HG02610 (cell line): ENCODE measurements at regions not wholly inside any gene's neighbourhood (a gene's known extent, or its start where the extent isn't known, plus 50 kb on each side); places are given as distances from the start of the nearest gene placed in this dataset.

Experiments
- ATAC-seq: cut with Tn5 transposase; IDR thresholded peaks from one replicate; pipeline ENCODE4 v1.9.1; 2021; ENCODE audit warnings: mild to moderate bottlenecking, moderate library complexity; ENCODE audit not compliant: unreplicated experiment

- ATAC-seq = no peak
Observed at GRCh38 chr10:105989995-105990394, 1174.5 kb downstream of the SORCS1 start.

- ATAC-seq = no peak
Observed at GRCh38 chr10:105988848-105989247, 1175.7 kb downstream of the SORCS1 start.

GRCh38 chr10:105986912-105987635, 1177.4 kb downstream of the SORCS1 start:
- no peak for ATAC-seq

GRCh38 chr10:105986486-105986885, 1178.0 kb downstream of the SORCS1 start:
- no peak for ATAC-seq

GRCh38 chr10:105982735-105983134, 1181.8 kb downstream of the SORCS1 start:
- no peak for ATAC-seq

- ATAC-seq = no peak
Observed at GRCh38 chr10:105981679-105982078, 1182.8 kb downstream of the SORCS1 start.

- peak; percentile 61 for ATAC-seq
Observed at GRCh38 chr10:105974803-105975456, 1189.6 kb downstream of the SORCS1 start.

GRCh38 chr10:105973902-105974301, 1190.6 kb downstream of the SORCS1 start:
- ATAC-seq = no peak

GRCh38 chr10:105973360-105973759, 1191.1 kb downstream of the SORCS1 start:
- ATAC-seq = no peak

- no peak for ATAC-seq
Observed at GRCh38 chr10:105971460-105971859, 1193.0 kb downstream of the SORCS1 start.

GRCh38 chr10:105969884-105970377, 1194.6 kb downstream of the SORCS1 start:
- no peak for ATAC-seq

- ATAC-seq = no peak
Observed at GRCh38 chr10:105968666-105969065, 1195.8 kb downstream of the SORCS1 start.

GRCh38 chr10:105967256-105967655, 1197.2 kb downstream of the SORCS1 start:
- no peak for ATAC-seq

- ATAC-seq = no peak
Observed at GRCh38 chr10:105965141-105965540, 1199.4 kb downstream of the SORCS1 start.

- ATAC-seq = no peak
Observed at GRCh38 chr10:105964009-105964408, 1200.5 kb downstream of the SORCS1 start.

- ATAC-seq = no peak
Observed at GRCh38 chr10:105963334-105963884, 1201.1 kb downstream of the SORCS1 start.

GRCh38 chr10:105956550-105956949, 1208.0 kb downstream of the SORCS1 start:
- ATAC-seq = no peak

- no peak for ATAC-seq
Observed at GRCh38 chr10:105953861-105954260, 1210.6 kb downstream of the SORCS1 start.

GRCh38 chr10:105953056-105953455, 1211.5 kb downstream of the SORCS1 start:
- no peak for ATAC-seq

- ATAC-seq = peak; percentile 98
Observed at GRCh38 chr10:105952153-105952552, 1212.4 kb downstream of the SORCS1 start.

- ATAC-seq = peak; percentile 35
Observed at GRCh38 chr10:105950410-105950809, 1214.1 kb downstream of the SORCS1 start.

- ATAC-seq = no peak
Observed at GRCh38 chr10:105949721-105950120, 1214.8 kb downstream of the SORCS1 start.
